Choroid plexus epithelial cell (primary cell): ENCODE measurements at regions not wholly inside any gene's neighbourhood (a gene's known extent, or its start where the extent isn't known, plus 50 kb on each side); places are given as distances from the start of the nearest gene placed in this dataset.
"Not testable (repeated sequence)": the region's sequence is repeated elsewhere in the genome, so short reads cannot be mapped to it uniquely, and the experiment has no call there.

Experiments
- DNase-seq: peaks from one replicate; pipeline ENCODE4 v3.0.0-alpha.2; 2010; ENCODE audit warnings: low read depth
- H3K4me3 ChIP-seq: 2 replicates; pipeline ENCODE4 v1.5.1; 2011; ENCODE audit warnings: low read depth, mild to moderate bottlenecking, control low read depth, low read length, moderate library complexity
- TF ChIP-seq, protein P1 (sequence below): conservative IDR thresholded peaks from 2 replicates; pipeline ENCODE4 v1.5.1; 2011; ENCODE audit warnings: low read depth, mild to moderate bottlenecking, control low read depth, inconsistent platforms, low read length, moderate library complexity

DNA sequence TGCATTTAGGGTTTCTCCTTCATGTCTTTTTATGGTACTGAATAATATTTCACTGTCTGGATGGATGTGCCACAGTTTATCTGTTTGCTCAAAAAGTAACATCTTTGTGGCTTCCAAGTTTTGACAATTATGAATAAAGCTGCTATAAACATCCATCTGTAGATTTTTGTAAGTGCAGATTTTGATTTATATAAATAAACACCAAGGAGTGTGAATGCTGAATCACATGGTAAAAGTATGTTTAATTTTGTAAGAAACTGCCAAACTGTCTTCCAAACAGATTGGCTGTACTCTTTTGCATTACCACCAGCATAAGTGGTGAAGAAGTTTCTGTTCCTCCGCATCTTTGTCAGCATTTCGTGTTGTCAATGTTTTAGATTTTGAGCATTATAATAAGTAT, 158.7 kb upstream of the GIMD1 start:
- no peak for DNase-seq
- no peak overlapping the region for H3K4me3 ChIP-seq
- TF ChIP-seq, protein P1, sequence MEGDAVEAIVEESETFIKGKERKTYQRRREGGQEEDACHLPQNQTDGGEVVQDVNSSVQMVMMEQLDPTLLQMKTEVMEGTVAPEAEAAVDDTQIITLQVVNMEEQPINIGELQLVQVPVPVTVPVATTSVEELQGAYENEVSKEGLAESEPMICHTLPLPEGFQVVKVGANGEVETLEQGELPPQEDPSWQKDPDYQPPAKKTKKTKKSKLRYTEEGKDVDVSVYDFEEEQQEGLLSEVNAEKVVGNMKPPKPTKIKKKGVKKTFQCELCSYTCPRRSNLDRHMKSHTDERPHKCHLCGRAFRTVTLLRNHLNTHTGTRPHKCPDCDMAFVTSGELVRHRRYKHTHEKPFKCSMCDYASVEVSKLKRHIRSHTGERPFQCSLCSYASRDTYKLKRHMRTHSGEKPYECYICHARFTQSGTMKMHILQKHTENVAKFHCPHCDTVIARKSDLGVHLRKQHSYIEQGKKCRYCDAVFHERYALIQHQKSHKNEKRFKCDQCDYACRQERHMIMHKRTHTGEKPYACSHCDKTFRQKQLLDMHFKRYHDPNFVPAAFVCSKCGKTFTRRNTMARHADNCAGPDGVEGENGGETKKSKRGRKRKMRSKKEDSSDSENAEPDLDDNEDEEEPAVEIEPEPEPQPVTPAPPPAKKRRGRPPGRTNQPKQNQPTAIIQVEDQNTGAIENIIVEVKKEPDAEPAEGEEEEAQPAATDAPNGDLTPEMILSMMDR, result no peak

DNA sequence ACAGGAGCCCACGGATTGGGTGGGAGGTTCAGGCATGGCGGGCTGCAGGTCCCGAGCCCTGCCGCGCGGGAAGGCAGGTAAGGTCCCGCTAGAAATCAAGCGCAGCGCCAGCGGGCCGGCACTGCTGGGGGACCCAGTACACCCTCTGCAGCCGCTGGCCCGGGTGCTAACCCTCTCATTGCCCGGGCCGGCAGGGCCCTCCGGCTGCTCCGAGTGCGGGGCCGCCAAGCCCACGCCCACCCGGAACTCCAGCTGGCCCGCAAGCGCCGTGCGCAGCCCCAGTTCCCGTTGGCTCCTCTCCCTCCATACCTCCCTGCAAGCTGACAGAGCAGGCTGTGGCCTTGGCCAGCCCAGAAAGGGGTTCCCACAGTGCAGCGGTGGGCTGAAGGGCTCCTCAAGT, 156.8 kb upstream of the GIMD1 start:
- H3K4me3 ChIP-seq, DNase-seq: not testable (repeated sequence)

DNA sequence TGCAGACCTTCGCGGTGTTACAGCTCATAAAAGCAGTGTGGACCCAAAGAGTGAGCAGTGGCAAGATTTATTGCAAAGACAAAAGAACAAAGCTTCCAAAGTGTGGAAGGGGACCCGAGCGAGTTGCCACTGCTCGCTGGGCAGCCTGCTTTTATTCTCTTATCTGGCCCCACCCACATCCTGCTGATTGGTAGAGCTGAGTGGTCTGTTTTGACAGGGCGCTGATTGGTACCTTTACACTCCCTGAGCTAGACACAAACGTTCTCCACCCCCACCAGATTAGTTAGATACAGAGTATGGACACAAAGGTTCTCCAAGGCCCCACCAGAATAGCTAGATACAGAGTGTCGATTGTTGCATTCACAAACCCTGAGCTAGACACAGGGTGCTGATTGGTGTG, 156.2 kb upstream of the GIMD1 start:
- not testable (repeated sequence) for DNase-seq, H3K4me3 ChIP-seq

DNA sequence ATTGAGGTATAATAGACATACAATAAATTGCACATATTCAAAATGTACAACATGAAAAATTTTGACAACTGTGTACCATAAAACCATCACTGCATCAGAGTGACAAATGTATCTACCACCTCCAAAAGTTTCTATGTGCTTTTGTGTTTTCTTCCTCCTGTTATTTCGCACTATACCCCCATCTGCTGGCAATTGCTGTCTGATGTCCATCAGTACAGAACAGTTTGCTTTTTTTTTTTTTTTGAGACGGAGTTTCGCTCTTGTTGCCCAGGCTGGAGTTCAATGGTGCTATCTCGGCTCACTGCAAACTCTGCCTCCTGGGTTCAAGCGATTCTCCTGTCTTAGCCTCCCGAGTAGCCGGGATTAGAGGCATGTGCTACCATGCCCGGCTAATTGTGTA, 154.3 kb upstream of the GIMD1 start:
- TF ChIP-seq, protein P1, result peak; percentile 53
- peak; percentile 55 for DNase-seq

DNA sequence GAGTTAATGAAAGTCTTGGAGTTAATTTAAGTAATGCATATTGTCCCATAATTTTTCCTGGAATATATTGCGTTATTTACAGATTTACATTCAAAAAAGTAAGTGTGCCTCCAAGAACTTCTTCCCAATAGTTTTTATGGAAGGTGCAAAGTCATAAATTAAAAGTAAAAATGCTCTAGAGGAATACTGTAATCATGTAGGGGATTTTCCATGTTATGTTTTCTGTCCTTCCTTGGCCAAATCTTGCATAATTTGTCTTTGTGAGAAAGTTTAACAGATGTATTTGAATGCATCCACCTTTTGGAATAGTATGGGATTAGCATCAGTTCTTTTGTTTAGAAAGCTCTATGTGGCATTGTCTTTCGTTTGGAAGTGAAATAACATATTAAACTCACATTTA, 144.1 kb upstream of the GIMD1 start:
- no peak overlapping the region for H3K4me3 ChIP-seq
- DNase-seq, result no peak
- TF ChIP-seq, protein P1, result no peak

More for the DNA sequence above, 154.3 kb upstream of the GIMD1 start:
- no peak overlapping the region for H3K4me3 ChIP-seq

DNA sequence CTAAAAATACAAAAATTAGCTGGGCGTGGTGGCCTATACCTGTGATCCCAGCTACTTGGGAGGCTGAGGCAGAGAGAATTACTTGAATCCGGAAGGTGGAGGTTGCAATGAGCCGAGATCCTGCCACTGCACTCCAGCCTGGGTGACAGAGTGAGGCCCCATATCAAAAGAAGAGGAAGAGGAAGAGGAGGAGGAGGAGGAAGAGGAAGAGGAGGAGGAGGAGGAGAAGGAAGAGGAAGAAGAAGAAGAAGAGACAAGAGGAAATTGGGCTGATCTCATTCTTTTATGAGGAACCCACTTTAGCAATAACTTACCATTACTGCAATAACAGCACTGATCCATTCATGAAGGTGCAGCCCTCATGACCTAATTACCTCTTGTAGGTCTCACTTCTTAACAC, 138.9 kb upstream of the GIMD1 start:
- TF ChIP-seq, protein P1, result no peak
- H3K4me3 ChIP-seq, result no peak overlapping the region
- DNase-seq, result no peak

DNA sequence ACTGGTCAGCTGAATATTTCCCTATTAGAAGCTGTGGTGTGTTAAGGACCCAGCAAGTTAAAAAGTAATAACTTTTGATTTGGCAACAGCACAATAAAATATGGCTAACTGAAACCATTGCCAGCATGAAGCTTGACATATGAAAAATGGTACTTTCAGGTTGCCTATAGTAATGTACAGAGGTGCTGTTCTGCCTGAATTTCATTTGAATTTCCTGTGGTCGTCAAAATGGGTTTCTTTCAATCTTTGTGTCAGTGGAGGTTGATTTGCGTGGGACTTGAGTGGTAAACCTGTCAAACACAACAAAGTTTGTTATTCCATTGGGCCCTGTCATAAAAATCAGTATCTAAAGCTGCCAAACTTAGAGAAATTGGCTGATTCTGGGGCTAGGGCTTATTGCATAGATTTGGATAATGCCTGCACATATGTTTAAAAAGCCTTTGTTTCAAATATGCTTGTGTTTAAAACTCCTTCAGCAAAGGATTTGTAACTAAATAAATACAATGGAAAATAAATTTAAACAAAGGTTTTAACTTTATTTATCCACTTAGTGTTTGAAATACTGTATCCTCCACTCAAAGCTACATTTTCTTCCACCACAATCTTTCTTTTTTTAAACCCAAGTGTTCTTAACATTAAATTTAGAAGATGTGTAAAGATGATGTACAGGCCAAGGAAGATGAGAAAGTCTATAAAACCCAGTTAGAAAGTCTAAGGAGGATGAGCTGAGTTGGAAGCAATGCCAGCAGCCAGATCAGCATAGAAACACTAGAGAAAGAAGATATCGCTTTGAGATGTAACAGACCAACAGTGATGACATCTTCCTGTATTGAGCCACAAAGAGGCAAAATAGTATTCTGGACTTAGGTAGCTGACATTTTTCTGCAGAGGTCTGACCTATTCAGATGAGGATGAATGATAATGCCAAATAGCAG, 134.8 kb upstream of the GIMD1 start:
- TF ChIP-seq, protein P1, result no peak
- no peak overlapping the region for H3K4me3 ChIP-seq
- no peak for DNase-seq

DNA sequence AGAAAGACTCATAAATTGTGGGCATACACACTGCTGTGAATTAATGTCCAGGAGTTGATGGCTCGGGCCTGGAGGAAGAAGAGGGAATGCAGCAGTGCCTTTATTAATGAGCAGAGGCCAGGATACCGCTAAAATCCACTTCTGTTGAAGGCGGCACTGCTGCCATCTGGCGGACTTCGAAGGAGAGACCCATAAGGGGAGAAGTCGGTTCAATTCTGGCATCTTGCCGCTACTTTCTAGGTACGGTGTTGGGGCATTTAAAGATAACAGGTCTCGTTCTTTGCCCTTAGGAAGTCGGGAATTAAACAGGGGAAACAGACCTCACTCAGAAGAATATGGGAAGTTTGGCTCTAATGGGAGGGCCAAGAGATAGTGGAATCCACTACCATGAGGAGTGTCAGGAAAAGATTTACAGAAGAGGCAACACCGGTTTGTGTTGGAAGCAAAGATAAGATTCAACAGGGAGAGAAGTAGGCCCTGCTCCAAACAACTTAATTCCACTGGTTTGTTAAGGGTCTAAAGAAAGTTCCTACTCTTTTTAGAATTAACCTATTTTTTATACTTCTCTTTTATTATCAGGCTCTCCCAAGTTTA, 133.6 kb upstream of the GIMD1 start:
- H3K4me3 ChIP-seq, result peak overlapping the region; percentile 23
- peak; percentile 82 for DNase-seq
- TF ChIP-seq, protein P1, result peak; percentile 91
